Liver (tissue), 7 donors: ENCODE measurements at regions not wholly inside any gene's neighbourhood (a gene's known extent, or its start where the extent isn't known, plus 50 kb on each side); places are given as distances from the start of the nearest gene placed in this dataset.
A peak's percentile ranks its signal among the peaks of the same experiment; 100 is the strongest.
"Not testable (repeated sequence)": the region's sequence is repeated elsewhere in the genome, so short reads cannot be mapped to it uniquely, and the experiment has no call there.

Experiments
- DNase-seq: peaks from one replicate; pipeline ENCODE4 v3.0.0-alpha.2; 2017; ENCODE audit warnings: low spot score
- H3K27ac ChIP-seq, 2 donors: one replicate each; pipeline ENCODE4 v1.7.0; 2013; ENCODE audit warnings: inconsistent platforms in 2 of 2, low read length in 2 of 2, control low read depth in 1 of 2, low read depth in 1 of 2, mild to moderate bottlenecking in 1 of 2
- H3K27me3 ChIP-seq, 4 donors: one replicate each; pipeline versions ENCODE4 v1.6.1 to v1.7.0; 2013; ENCODE audit warnings: low read length in 3 of 4, inconsistent platforms in 1 of 4, mild to moderate bottlenecking in 1 of 4, moderate library complexity in 1 of 4; ENCODE audit not compliant: control insufficient read depth in 4 of 4, insufficient read depth in 4 of 4
- H3K36me3 ChIP-seq, 4 donors: one replicate each; pipeline versions ENCODE4 v1.6.1 to v1.7.0; 2013; ENCODE audit warnings: low read length in 3 of 4, mild to moderate bottlenecking in 3 of 4, low read depth in 1 of 4, moderate library complexity in 1 of 4; ENCODE audit not compliant: control insufficient read depth in 4 of 4, insufficient read depth in 3 of 4
- H3K4me1 ChIP-seq, 4 donors: one replicate each; pipeline versions ENCODE4 v1.6.1 to v1.7.0; 2013; ENCODE audit warnings: low read length in 3 of 4, mild to moderate bottlenecking in 3 of 4, moderate library complexity in 1 of 4; ENCODE audit not compliant: control insufficient read depth in 4 of 4, insufficient read depth in 4 of 4
- H3K4me3 ChIP-seq, 3 donors: one replicate each; pipeline versions ENCODE4 v1.6.1 to v1.7.0; 2013; ENCODE audit warnings: low read length in 3 of 3, control low read depth in 1 of 3, low read depth in 1 of 3, mild to moderate bottlenecking in 1 of 3
- H3K9ac ChIP-seq, 2 donors: one replicate each; pipeline ENCODE4 v1.7.0; 2013; ENCODE audit warnings: low read length in 2 of 2, mild to moderate bottlenecking in 2 of 2, moderate library complexity in 2 of 2, control low read depth in 1 of 2, low read depth in 1 of 2
- H3K9me3 ChIP-seq, 4 donors: one replicate each; pipeline versions ENCODE4 v1.6.1 to v1.7.0; 2013; ENCODE audit warnings: low read length in 3 of 4; ENCODE audit not compliant: control insufficient read depth in 4 of 4
- ATF3 ChIP-seq: IDR thresholded peaks from 2 replicates; pipeline ENCODE4 v1.6.1; 2016; ENCODE audit warnings: antibody characterized with exemption
- EGR1 ChIP-seq, 2 donors: IDR thresholded peaks; 2 replicates each; pipeline ENCODE4 v1.6.1; 2016 to 2018; ENCODE audit warnings: antibody characterized with exemption in 2 of 2, low read depth in 2 of 2
- FOXA2 ChIP-seq: IDR thresholded peaks from 2 replicates; pipeline ENCODE4 v1.6.1; 2016; ENCODE audit warnings: antibody characterized with exemption
- GABPA ChIP-seq, 2 donors: IDR thresholded peaks in 1 of 2; conservative IDR thresholded peaks in 1 of 2; 2 replicates each; pipeline ENCODE4 v1.6.1; 2016; ENCODE audit warnings: antibody characterized with exemption in 2 of 2, mild to moderate bottlenecking in 1 of 2, moderate library complexity in 1 of 2
- HNF4A ChIP-seq, 2 donors: conservative IDR thresholded peaks; 2 replicates each; pipeline ENCODE4 v1.6.1; 2016; ENCODE audit warnings: antibody characterized with exemption in 2 of 2, mild to moderate bottlenecking in 2 of 2
- JUND ChIP-seq, 2 donors: IDR thresholded peaks; 2 replicates each; pipeline ENCODE4 v1.6.1; 2016; ENCODE audit warnings: antibody characterized with exemption in 2 of 2
- RAD21 ChIP-seq, 2 donors: IDR thresholded peaks; 2 replicates each; pipeline ENCODE4 v1.6.1; 2016; ENCODE audit warnings: antibody characterized with exemption in 2 of 2, mild to moderate bottlenecking in 2 of 2
- RXRA ChIP-seq, 2 donors: IDR thresholded peaks; 2 replicates each; pipeline ENCODE4 v1.6.1; 2017 to 2018; ENCODE audit warnings: antibody characterized with exemption in 2 of 2, mild to moderate bottlenecking in 1 of 2
- SP1 ChIP-seq: IDR thresholded peaks from 2 replicates; pipeline ENCODE4 v1.6.1; 2018; ENCODE audit warnings: antibody characterized with exemption, mild to moderate bottlenecking
- TAF1 ChIP-seq: conservative IDR thresholded peaks from 2 replicates; pipeline ENCODE4 v1.6.1; 2016; ENCODE audit warnings: antibody characterized with exemption, mild to moderate bottlenecking
- YY1 ChIP-seq: IDR thresholded peaks from 2 replicates; pipeline ENCODE4 v1.6.1; 2016; ENCODE audit warnings: antibody characterized with exemption, mild to moderate bottlenecking
- ZBTB33 ChIP-seq: IDR thresholded peaks from 2 replicates; pipeline ENCODE4 v1.6.1; 2016; ENCODE audit warnings: antibody characterized with exemption
- WGBS: extraction: QIAGEN DNeasy Blood & Tissue Kit; methylation state at CpG from one replicate; pipeline ENCODE4 v1.1.7; 2013; 5-methylcytosine and 5-hydroxymethylcytosine counted together
- donor health status: healthy.
- donor health status: healthy.
- donor health status: healthy.
- donor health status: healthy.

GRCh38 chr1:200486634-200487033, 76.8 kb upstream of the ZNF281 start:
- TF ChIP-seq GABPA (IDR thresholded peaks at IDR 0.05 in 1 of 2, conservative IDR thresholded peaks at IDR 0.05 in 1 of 2) (no peak), TAF1 (no peak), SP1 (no peak), FOXA2 (no peak), ZBTB33 (no peak), RAD21 (IDR thresholded peaks at IDR 0.05) (no peak)
- H3K27me3 ChIP-seq: no peaks in the 10 kb centered on the region
- no peak overlapping the region for H3K9ac ChIP-seq
- H3K36me3 ChIP-seq: no peaks in the 10 kb centered on the region
- 76% methylated on average over 3 of the region's 3 CpGs for WGBS
- H3K27ac ChIP-seq: no peak overlapping the region
- H3K4me3 ChIP-seq: no peak overlapping the region
- H3K4me1 ChIP-seq: peaks cover 0 to 25% (median 6%) of the 10 kb centered on the region in 4 donors
- no peak for DNase-seq
- H3K9me3 ChIP-seq: no peaks in the 10 kb centered on the region

- H3K4me3 ChIP-seq, DNase-seq, H3K27ac ChIP-seq, H3K27me3 ChIP-seq, H3K9ac ChIP-seq, H3K36me3 ChIP-seq, H3K9me3 ChIP-seq: not testable (repeated sequence)
- H3K4me1 ChIP-seq: peaks cover 2 to 19% (median 8%) of the 10 kb centered on the region in 4 donors
- WGBS: 51% methylated on average over 7 of the region's 7 CpGs
- peak; percentile 11 to 17 for TF ChIP-seq HNF4A (conservative IDR thresholded peaks at IDR 0.05)
Observed at GRCh38 chr1:200484438-200484946, 74.7 kb upstream of the ZNF281 start.

- 27% methylated on average over 5 of the region's 5 CpGs for WGBS
- Histone ChIP-seq H3K4me1 (peaks cover 3 to 16% (median 9%) of the 10 kb centered on the region in 4 donors), H3K36me3 (no peaks in the 10 kb centered on the region), H3K9ac (no peak overlapping the region), H3K4me3 (no peak overlapping the region), H3K27me3 (no peaks in the 10 kb centered on the region), H3K9me3 (no peaks in the 10 kb centered on the region), H3K27ac (no peak overlapping the region)
- TF ChIP-seq HNF4A (conservative IDR thresholded peaks at IDR 0.05) (peak in 1 of 2 donors; percentile 43), ATF3 (peak; percentile 13), JUND (IDR thresholded peaks at IDR 0.05) (peak; percentile 49 to 93), EGR1 (IDR thresholded peaks at IDR 0.05; ENCODE audit: low read depth in 2 of 2) (no peak), ZBTB33 (no peak), YY1 (peak; percentile 28), RXRA (IDR thresholded peaks at IDR 0.05) (peak in 1 of 2 donors; percentile 29)
- DNase-seq: no peak
Observed at GRCh38 chr1:200483491-200484143, 73.8 kb upstream of the ZNF281 start.
